ENCODE measurements at regions not wholly inside any gene's neighbourhood (a gene's known extent, or its start where the extent isn't known, plus 50 kb on each side); places are given as distances from the start of the nearest gene placed in this dataset.

DNA sequence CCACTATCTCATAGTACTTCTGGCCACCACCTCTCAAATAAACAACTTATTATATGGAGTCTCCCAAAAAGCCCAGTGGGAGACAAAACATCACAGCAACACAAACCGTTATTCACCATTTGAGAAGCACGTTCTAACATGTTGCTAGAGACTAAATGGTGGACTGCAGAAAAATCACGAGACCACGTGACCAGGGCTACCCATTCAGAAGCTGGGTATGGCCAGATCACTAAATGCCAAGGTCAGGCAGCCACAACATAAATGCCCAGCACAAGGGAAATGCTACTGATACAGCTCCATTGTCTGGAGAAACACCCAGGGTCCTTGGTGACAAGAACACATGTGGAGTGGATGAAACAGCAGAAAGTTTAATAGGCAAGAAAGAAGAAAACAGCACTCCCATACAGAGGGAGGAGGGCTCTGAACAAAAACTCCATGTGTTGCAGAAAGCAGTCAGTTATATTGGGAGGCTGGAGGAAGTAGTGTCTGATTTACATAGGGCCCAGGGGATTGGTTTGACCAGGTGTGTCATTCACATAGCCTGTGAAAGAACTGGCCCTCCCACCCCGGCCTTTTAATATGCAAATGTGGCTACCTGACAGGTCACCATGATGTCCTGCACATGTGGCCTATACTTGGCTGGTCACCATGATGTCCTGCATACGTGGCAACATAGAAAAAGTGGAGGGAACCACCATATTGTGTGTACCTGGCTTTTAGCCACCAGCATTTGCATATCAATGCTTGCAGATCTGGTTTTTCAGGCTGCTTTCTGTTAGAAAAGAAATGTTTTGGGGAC is 97.2 kb downstream of the TRIM36 start:
- DNase-seq (ENCODE audit: low spot score) = no peak

- no peak for DNase-seq (ENCODE audit: low spot score)
These were observed 99.0 kb downstream of the TRIM36 start for GRCh38 chr5:115070737-115071136.

DNA sequence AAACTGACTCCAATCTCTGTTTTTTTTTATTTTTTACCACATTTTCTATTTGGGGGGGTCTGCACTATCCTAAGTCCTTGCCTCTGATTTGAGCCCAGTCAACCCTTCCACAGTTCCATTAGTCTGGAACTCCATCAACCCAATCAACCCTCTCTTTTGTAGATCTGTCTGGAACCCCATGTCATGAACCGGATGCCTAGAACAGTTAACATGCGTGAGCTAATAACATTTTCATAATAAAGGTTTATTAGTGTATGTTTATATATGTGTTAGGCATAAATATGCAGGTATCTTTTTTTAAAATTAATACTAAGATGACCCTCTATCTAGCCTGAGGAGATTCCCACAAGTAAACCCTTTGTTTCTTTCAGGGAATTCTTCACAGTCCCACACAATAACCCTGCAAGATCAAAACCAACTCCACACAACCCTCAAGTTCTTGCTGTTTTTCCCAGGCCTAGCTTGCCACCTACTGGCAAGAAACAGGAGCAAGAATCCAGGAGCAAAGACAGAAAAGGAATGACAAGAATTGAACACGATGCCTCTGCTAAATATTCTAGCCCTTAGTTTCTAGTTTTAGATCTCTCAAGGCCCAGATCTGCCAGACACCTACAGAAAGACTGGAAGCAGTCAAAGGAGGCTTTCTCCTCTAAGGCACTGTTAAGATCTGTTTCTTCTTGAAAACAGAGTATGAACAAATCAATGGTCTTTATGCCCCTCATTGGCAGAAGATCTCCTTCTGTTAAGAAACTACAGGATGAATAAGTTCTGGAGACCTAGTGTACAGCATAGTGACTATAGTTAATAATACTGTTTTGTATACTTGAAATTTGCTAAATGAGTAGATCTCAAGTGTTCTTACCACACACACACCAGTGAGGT is 100.4 kb downstream of the TRIM36 start:
- DNase-seq (ENCODE audit: low spot score) = peak; percentile 40

- DNase-seq (ENCODE audit: low spot score) = peak; percentile 94
These were observed 101.2 kb downstream of the TRIM36 start for GRCh38 chr5:115068239-115069086.

DNA sequence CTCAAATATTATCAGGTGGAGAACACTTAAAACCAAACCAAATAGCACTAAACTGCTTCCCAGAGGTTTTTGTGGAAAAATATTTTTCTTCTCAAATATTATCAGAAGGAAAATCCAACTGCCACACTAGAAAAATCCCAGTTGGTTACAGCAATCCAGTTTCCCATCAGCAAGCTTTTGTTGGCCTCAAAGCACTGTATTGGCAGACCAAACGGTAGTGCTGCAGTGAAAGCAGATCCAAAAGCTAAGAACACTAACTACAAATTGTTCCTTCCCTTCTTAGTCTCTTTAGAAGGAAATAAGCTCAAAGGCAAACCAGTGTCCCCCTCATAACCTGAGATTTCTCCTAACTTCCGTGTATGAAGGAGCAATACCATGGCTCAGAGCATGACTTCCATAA is 105.3 kb downstream of the TRIM36 start:
- DNase-seq (ENCODE audit: low spot score) = no peak

GRCh38 chr5:115054387-115054951 is 115.2 kb downstream of the TRIM36 start:
- DNase-seq (ENCODE audit: low spot score) = no peak

DNA sequence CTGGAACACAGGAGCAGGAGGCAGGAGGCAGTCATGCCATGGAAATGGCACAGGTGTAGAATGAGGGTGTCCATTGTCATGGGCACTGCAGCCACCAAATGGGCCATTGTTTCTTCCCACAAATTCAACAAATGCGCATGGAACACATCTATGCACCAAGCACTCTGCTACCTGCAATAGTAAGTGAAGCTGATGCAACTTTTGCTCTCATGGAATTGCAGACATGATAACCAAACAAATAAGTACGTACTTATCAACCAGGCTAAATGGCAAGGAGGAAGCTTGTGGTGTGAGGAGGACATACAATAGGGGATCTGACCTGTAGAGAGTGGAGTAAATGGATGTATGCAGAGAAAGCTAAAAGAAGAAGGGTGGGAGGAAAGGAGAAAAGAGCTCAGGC is 116.8 kb downstream of the TRIM36 start:
- DNase-seq (ENCODE audit: low spot score) = no peak

DNA sequence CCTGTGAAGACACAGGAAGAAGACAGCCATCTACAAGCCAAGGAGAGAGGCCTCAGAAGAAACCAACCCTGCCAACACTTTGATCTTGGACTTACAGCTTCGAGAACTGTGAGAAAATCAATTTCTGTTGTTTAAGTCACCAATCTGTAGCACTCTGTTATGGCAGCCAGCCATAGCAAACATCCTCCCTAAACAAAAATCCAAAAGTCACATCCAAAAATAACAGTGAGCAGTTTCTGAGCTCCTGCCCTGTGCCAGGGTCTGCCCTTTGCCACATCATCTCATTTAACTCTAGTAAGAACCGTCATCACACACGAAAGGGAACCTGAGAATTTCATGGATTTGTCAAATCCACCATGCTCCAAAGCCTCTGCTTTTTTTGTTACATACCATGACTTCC is 118.8 kb downstream of the TRIM36 start:
- no peak for DNase-seq (ENCODE audit: low spot score)

GRCh38 chr5:115033861-115034260 is 135.8 kb downstream of the TRIM36 start:
- DNase-seq (ENCODE audit: low spot score) = no peak

DNA sequence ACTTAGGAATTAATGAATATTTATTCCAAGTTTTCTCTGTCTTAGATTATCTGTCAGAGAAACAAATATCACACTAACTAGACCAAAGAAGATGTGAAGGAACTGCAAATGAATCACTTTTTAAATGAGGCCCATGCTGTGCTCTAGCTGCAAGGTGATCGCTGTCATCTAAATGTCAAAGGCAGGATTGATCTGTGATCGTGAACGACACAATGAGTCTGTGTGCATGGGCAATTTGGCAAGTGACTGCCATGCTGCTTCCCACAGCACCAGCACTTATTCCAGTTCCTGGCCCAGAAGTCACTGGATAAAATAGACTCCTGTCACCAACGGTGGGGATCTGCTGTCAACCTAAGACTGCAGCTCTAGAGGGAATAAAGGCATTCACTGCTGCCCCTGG is 141.2 kb downstream of the TRIM36 start:
- no peak for DNase-seq (ENCODE audit: low spot score)

DNA sequence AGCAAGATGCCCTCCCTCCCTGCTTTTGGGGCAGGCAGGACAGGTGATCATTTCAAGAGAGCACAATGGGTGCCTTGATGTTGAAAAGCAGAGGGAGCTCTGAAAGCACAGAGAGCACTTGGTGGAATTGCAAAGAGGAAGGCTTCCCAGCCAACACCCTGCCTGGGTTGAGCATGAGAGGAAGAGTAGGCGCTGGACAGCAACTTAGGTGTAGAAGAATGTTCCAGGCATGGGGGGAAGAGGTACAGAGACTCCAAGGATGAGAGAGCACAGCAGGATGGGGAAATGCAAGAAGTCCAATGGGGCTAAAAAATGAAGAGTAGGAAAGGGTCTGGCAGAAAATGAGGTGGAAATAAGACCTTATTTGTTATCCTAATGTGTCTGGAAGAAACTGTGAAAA is 144.8 kb downstream of the TRIM36 start:
- no peak for DNase-seq (ENCODE audit: low spot score)

DNA sequence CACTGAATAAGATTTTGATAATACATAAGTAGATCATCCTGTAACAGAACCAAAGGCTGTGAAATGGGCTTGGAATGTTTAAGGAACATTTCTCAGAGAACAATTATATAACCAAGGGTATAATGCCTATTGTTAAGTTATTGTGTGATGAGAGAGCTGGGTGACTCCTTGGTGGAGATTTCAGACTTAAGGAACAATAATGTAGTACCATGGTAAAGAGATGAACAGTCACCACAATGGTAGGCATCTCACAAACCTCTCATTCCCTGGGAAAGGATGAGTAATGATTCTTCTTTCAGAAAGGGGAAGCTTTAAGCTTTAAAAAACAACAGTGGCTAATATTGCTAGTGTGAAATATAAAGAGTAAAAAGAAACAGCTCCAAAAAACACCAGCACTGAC is 147.4 kb downstream of the TRIM36 start:
- no peak for DNase-seq (ENCODE audit: low spot score)

DNA sequence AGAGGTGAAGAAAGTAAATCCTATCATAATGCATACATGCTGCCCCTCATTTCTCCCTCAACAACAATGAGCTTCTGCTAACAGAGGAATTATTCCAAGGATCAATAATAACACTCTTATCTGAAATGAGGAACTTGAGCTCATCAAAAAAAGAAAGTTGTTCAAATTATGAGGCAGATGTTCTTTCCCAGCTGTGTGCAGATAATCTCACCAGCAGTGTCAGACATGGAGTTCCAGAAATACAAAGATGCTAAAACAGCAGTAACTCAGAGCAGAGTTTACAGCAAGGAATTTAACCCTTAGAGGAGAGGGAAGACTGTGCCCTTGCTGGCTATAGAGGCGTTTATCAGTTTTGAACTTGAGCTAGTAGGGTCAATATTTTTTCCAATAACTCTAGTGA is 153.1 kb downstream of the TRIM36 start:
- no peak for DNase-seq (ENCODE audit: low spot score)

DNA sequence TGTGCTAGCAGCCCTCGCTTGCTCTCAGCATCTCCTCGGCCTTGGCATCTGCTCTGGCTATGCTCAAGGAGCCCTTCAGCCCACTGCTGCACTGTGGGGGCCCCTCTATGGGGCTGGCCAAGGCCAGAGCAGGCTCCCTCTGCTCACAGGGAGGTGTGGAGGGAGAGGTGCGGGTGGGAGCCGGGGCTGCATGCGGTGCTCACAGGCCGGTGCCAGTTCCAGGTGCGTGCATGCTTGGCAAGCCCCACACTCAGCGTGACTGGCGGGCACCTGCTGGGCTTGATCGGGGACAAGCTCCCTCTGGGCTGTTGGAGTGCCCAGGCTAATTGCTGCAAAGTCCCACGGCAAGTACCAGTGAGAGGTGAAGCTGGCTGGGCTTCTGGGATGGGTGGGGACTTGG is 170.5 kb downstream of the TRIM36 start:
- no peak for DNase-seq (ENCODE audit: low spot score)

DNA sequence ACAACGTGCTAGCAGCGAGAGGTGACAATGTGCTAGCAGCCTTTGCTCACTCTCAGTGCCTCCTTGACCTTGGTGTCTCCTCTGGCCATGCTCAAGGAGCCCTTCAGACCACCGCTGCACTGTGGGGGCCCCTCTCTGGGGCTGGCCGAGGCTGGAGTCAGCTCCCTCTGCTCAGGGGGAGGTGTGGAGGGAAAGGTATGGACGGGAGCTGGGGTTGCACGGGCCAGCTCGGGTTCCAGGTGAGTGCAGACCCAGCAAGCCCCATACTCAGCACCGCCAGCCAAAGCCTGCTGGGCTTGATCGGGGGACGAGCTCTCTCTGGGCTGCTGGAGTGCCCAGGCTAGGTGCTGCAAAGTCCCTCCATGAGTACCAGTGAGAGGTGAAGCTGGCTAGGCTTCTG is 180.2 kb downstream of the TRIM36 start:
- no peak for DNase-seq (ENCODE audit: low spot score)

- no peak for DNase-seq (ENCODE audit: low spot score)
These were observed 181.6 kb downstream of the TRIM36 start for GRCh38 chr5:114988096-114988495.

GRCh38 chr5:114984796-114985195 is 184.9 kb downstream of the TRIM36 start:
- DNase-seq (ENCODE audit: low spot score) = no peak

- DNase-seq (ENCODE audit: low spot score) = no peak
These were observed 188.6 kb downstream of the TRIM36 start for GRCh38 chr5:114981111-114981510.

DNA sequence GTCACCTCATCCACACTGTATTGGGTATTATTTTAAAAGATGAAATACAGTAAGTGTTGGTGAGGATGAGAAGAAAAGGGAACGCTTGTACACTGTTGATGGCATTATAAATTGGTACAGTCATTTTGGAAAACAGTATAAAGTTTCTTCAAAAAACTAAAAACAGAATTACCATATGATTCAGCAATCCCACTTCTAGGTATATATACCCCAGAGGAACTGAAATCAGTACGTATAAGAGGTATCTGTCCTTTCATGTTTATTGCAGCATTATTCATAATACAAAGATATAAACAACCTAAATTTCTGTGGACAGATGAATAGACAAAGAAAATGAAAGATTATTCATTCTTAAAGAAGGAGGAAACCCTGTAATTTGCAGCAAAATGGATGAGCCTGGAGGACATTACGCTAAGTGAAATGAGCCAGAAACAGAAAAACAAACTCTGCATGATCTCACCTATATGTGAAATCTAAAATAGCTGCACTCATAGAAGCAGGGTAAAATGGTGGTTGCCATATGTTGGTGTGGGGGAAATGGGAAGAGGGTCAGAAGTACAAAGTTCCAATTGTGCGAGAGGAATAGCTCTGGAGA is 191.6 kb downstream of the TRIM36 start:
- no peak for DNase-seq (ENCODE audit: low spot score)

GRCh38 chr5:114969482-114969881 is 200.2 kb downstream of the TRIM36 start:
- no peak for DNase-seq (ENCODE audit: low spot score)

DNA sequence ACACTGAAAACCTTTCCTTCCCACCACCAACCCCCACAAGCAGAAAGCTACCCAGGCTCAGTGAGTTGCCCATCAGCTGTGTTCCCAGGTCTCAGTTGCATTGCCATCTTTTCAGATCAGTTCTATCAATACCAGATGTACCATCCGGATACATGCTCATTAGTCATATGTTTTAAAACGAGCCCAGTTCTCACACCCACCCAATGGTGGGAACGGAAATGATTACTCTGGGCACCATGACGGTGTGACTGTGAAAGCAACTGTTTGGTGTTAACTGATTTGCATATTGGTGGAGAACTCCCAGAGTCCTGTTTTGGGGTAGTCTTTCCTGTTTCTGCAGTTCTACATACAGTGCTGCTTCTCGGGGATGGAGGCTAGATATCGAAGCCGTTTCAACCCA is 212.3 kb downstream of the TRIM36 start:
- no peak for DNase-seq (ENCODE audit: low spot score)

Measured in A172 (cell line).